Esophagus squamous epithelium (tissue), 5 donors: ENCODE measurements at regions not wholly inside any gene's neighbourhood (a gene's known extent, or its start where the extent isn't known, plus 50 kb on each side); places are given as distances from the start of the nearest gene placed in this dataset.

ENCODE experiments used
- DNase-seq: peaks from one replicate; lab custom pipeline; 2025; lab: John Stamatoyannopoulos, UW
- H3K27ac ChIP-seq, 4 donors: fragments of 200-600 bp; sonication (generic); one replicate each; pipeline ENCODE4 v1.5.1; 2016 to 2019; ENCODE audit warnings: mild to moderate bottlenecking in 1 of 4
- H3K27me3 ChIP-seq, 4 donors: fragments of 200-600 bp; sonication (generic); 1 replicate in 3 of 4; 2 replicates in 1 of 4; pipeline versions ENCODE4 v1.5.1 to v1.6.0; 2017 to 2021; ENCODE audit warnings: antibody characterized with exemption in 1 of 4
- H3K36me3 ChIP-seq, 3 donors: fragments of 200-600 bp; sonication (generic); one replicate each; pipeline ENCODE4 v1.5.1; 2016 to 2019
- H3K4me1 ChIP-seq, 3 donors: fragments of 200-600 bp; sonication (generic); one replicate each; pipeline ENCODE4 v1.5.1; 2017 to 2019
- H3K4me3 ChIP-seq, 4 donors: fragments of 200-600 bp; sonication (generic); 1 replicate in 3 of 4; 2 replicates in 1 of 4; pipeline ENCODE4 v1.5.1; 2016 to 2019; ENCODE audit warnings: mild to moderate bottlenecking in 2 of 4, moderate library complexity in 1 of 4
- H3K9me3 ChIP-seq, 3 donors: fragments of 200-600 bp; sonication (generic); one replicate each; pipeline ENCODE4 v1.5.1; 2016 to 2019
- CTCF ChIP-seq, 6 experiments: fragments of 450-650 bp in 4 of 6; fragments of 200-600 bp in 2 of 6; sonication (generic) in 2 of 6; IDR thresholded peaks; one replicate each; pipeline ENCODE4 v1.5.1; 2016 to 2019; ENCODE audit warnings: antibody characterized with exemption in 6 of 6, mild to moderate bottlenecking in 4 of 6, moderate library complexity in 4 of 6
- POLR2A ChIP-seq, 4 donors: fragments of 450-650 bp; IDR thresholded peaks; one replicate each; pipeline ENCODE4 v1.6.1; 2017; ENCODE audit warnings: antibody characterized with exemption in 4 of 4, mild to moderate bottlenecking in 4 of 4, moderate library complexity in 3 of 4
- WGBS, 2 donors: methylation state at CpG; one replicate each; pipeline ENCODE4 v1.1.5; 2018; 5-methylcytosine and 5-hydroxymethylcytosine counted together
- intact Hi-C: fragments of 100-400 bp; cut with DNase I; formaldehyde crosslinking; loops from one replicate; pipeline ENCODE4 v1.15.0; 2022
- donor health status: DM: yes; HTN: yes; CAD: no.

GRCh38 chr13:23060959-23061358 is 119.8 kb upstream of the SGCG start:
- Histone ChIP-seq H3K4me1 (no peaks in the 10 kb centered on the region), H3K9me3 (no peaks in the 10 kb centered on the region), H3K36me3 (no peaks in the 10 kb centered on the region), H3K4me3 (no peak overlapping the region), H3K27me3 (no peaks in the 10 kb centered on the region), H3K27ac (no peak overlapping the region)
- TF ChIP-seq POLR2A (IDR thresholded peaks at IDR 0.05) (no peak), CTCF (IDR thresholded peaks at IDR 0.05) (no peak)
- 88 to 100% methylated on average over 1 of the region's 1 CpG for WGBS, 2 donors
- intact Hi-C loops, result no loop called here
- DNase-seq, result no peak

GRCh38 chr13:23067129-23067528 is 113.7 kb upstream of the SGCG start:
- Histone ChIP-seq H3K27me3 (no peaks in the 10 kb centered on the region), H3K36me3 (no peaks in the 10 kb centered on the region), H3K27ac (no peak overlapping the region), H3K4me3 (no peak overlapping the region), H3K4me1 (no peaks in the 10 kb centered on the region), H3K9me3 (no peaks in the 10 kb centered on the region)
- no peak for DNase-seq
- 68 to 79% methylated on average over 5 of the region's 5 CpGs for WGBS, 2 donors
- TF ChIP-seq POLR2A (IDR thresholded peaks at IDR 0.05) (no peak), CTCF (IDR thresholded peaks at IDR 0.05) (no peak)
- intact Hi-C loops, result no loop called here

- Histone ChIP-seq H3K4me3 (no peak overlapping the region), H3K36me3 (no peaks in the 10 kb centered on the region), H3K4me1 (peaks cover 0 to 6% (median 0%) of the 10 kb centered on the region in 3 donors), H3K27ac (peak overlapping the region in 1 of 4 donors; percentile 5), H3K27me3 (no peaks in the 10 kb centered on the region), H3K9me3 (no peaks in the 10 kb centered on the region)
- no peak for TF ChIP-seq POLR2A (IDR thresholded peaks at IDR 0.05)
- no peak for TF ChIP-seq CTCF (IDR thresholded peaks at IDR 0.05)
- intact Hi-C loops, result no loop called here
- WGBS, 2 donors, result 16 to 24% methylated on average over 1 of the region's 1 CpG
- DNase-seq, result no peak
Observed at GRCh38 chr13:23069566-23069965, 111.2 kb upstream of the SGCG start.

GRCh38 chr13:23074075-23074828 is 106.5 kb upstream of the SGCG start:
- Histone ChIP-seq H3K4me1 (peaks cover 0 to 6% (median 0%) of the 10 kb centered on the region in 3 donors), H3K27me3 (no peaks in the 10 kb centered on the region), H3K27ac (peak overlapping the region in 1 of 4 donors; percentile 4), H3K36me3 (no peaks in the 10 kb centered on the region), H3K4me3 (no peak overlapping the region), H3K9me3 (no peaks in the 10 kb centered on the region)
- intact Hi-C loops, result no loop called here
- WGBS, 2 donors, result 33 to 51% methylated on average over 5 of the region's 5 CpGs
- DNase-seq, result no peak
- no peak for TF ChIP-seq CTCF (IDR thresholded peaks at IDR 0.05)

GRCh38 chr13:23081220-23081619 is 99.6 kb upstream of the SGCG start:
- H3K4me1 ChIP-seq, result no peaks in the 10 kb centered on the region
- H3K9me3 ChIP-seq, result no peaks in the 10 kb centered on the region
- intact Hi-C loops, result no loop called here
- no peaks in the 10 kb centered on the region for H3K36me3 ChIP-seq
- no peak overlapping the region for H3K4me3 ChIP-seq
- 78 to 79% methylated on average over 5 of the region's 5 CpGs for WGBS, 2 donors
- H3K27me3 ChIP-seq, result no peaks in the 10 kb centered on the region
- H3K27ac ChIP-seq, result no peak overlapping the region
- no peak for DNase-seq
- TF ChIP-seq POLR2A (IDR thresholded peaks at IDR 0.05), result no peak
- TF ChIP-seq CTCF (IDR thresholded peaks at IDR 0.05), result no peak
